Smooth muscle cell (in vitro differentiated cells): ENCODE measurements at regions not wholly inside any gene's neighbourhood (a gene's known extent, or its start where the extent isn't known, plus 50 kb on each side); places are given as distances from the start of the nearest gene placed in this dataset.

ENCODE experiments used
- DNase-seq: peaks from one replicate; lab custom pipeline; 2025; ENCODE audit not compliant: unreplicated experiment; lab: John Stamatoyannopoulos, UW
- H2AFZ ChIP-seq: fragments of 200-600 bp; sonication (generic); 2 replicates; pipeline ENCODE4 v1.6.0; 2016; ENCODE audit warnings: antibody characterized with exemption, low read depth, mild to moderate bottlenecking
- H3F3A ChIP-seq: fragments of 200-600 bp; sonication (generic); 2 replicates; pipeline ENCODE4 v1.6.0; 2017; ENCODE audit warnings: antibody characterized with exemption, low read depth
- H3K27ac ChIP-seq: fragments of 200-600 bp; sonication (generic); 2 replicates; pipeline ENCODE4 v1.5.1; 2016; ENCODE audit warnings: low read depth, mild to moderate bottlenecking
- H3K27me3 ChIP-seq: fragments of 200-600 bp; sonication (generic); 2 replicates; pipeline ENCODE4 v1.6.1; 2016; ENCODE audit warnings: low read depth, mild to moderate bottlenecking
- H3K36me3 ChIP-seq: fragments of 200-600 bp; sonication (generic); 2 replicates; pipeline ENCODE4 v1.5.1; 2016; ENCODE audit warnings: low read depth
- H3K4me1 ChIP-seq: fragments of 200-600 bp; sonication (generic); 2 replicates; pipeline ENCODE4 v1.5.1; 2016; ENCODE audit warnings: low read depth
- H3K4me2 ChIP-seq: fragments of 200-600 bp; sonication (generic); 2 replicates; pipeline ENCODE4 v1.6.0; 2016; ENCODE audit warnings: mild to moderate bottlenecking
- H3K4me3 ChIP-seq: fragments of 200-600 bp; sonication (generic); 2 replicates; pipeline ENCODE4 v1.5.1; 2016; ENCODE audit warnings: mild to moderate bottlenecking
- H3K79me2 ChIP-seq: fragments of 200-600 bp; sonication (generic); 2 replicates; pipeline ENCODE4 v1.6.0; 2016; ENCODE audit warnings: low read depth, mild to moderate bottlenecking
- H3K9ac ChIP-seq: fragments of 200-600 bp; sonication (generic); 2 replicates; pipeline ENCODE4 v1.6.0; 2016; ENCODE audit warnings: low read depth
- H3K9me3 ChIP-seq: fragments of 200-600 bp; sonication (generic); replicated peaks from 2 replicates; pipeline ENCODE4 v1.5.1; 2016; ENCODE audit warnings: low read depth
- H4K20me1 ChIP-seq: fragments of 200-600 bp; sonication (generic); 2 replicates; pipeline ENCODE4 v1.6.0; 2016; ENCODE audit warnings: low read depth
- CTCF ChIP-seq: fragments of 200-600 bp; sonication (generic); IDR thresholded peaks from 2 replicates; pipeline ENCODE4 v1.5.1; 2017; ENCODE audit warnings: borderline replicate concordance, mild to moderate bottlenecking, antibody characterized with exemption; ENCODE audit not compliant: insufficient read depth, poor library complexity, severe bottlenecking
- WGBS: methylation state at CpG from one replicate; pipeline ENCODE4 v1.1.7; 2016; ENCODE audit warnings: low lambda C conversion rate; 5-methylcytosine and 5-hydroxymethylcytosine counted together

GRCh38 chr2:145184741-145185651 lies 665.1 kb upstream of the ZEB2 start:
- no peak for TF ChIP-seq CTCF

GRCh38 chr2:145169285-145169684 lies 649.4 kb upstream of the ZEB2 start:
- Histone ChIP-seq H3K4me3 (no peak overlapping the region), H3K79me2 (no peaks in the 10 kb centered on the region), H3K27ac (no peak overlapping the region), H3K36me3 (no peaks in the 10 kb centered on the region), H3K4me2 (no peak overlapping the region), H2AFZ (no peak overlapping the region), H3K9ac (no peak overlapping the region), H4K20me1 (no peaks in the 10 kb centered on the region), H3K27me3 (no peaks in the 10 kb centered on the region), H3K4me1 (peaks cover 10% of the 10 kb centered on the region), H3F3A (no peaks in the 10 kb centered on the region), H3K9me3 (no peaks in the 10 kb centered on the region)
- TF ChIP-seq CTCF: no peak
- DNase-seq: no peak
- WGBS: 66% methylated on average over 2 of the region's 2 CpGs

More at GRCh38 chr2:145184741-145185651, 665.1 kb upstream of the ZEB2 start:
- Histone ChIP-seq H3K4me3 (no peak overlapping the region), H3K79me2 (no peaks in the 10 kb centered on the region), H3F3A (peaks cover 4% of the 10 kb centered on the region), H3K27me3 (no peaks in the 10 kb centered on the region), H3K4me1 (peaks cover 25% of the 10 kb centered on the region), H3K36me3 (no peaks in the 10 kb centered on the region), H4K20me1 (no peaks in the 10 kb centered on the region), H3K9me3 (no peaks in the 10 kb centered on the region), H2AFZ (peak overlapping the region; percentile 45), H3K4me2 (peak overlapping the region; percentile 67), H3K9ac (peak overlapping the region; percentile 15), H3K27ac (peak overlapping the region; percentile 90)
- DNase-seq: no peak
- WGBS: 28% methylated on average over 5 of the region's 5 CpGs

- no peaks in the 10 kb centered on the region for H3K36me3 ChIP-seq
- peaks cover 10% of the 10 kb centered on the region for H3K4me1 ChIP-seq
- H3K4me2 ChIP-seq: no peak overlapping the region
- H3K4me3 ChIP-seq: no peak overlapping the region
- no peaks in the 10 kb centered on the region for H3K79me2 ChIP-seq
- no peak for TF ChIP-seq CTCF
- H3K9me3 ChIP-seq: no peaks in the 10 kb centered on the region
- H3K9ac ChIP-seq: no peak overlapping the region
- H3F3A ChIP-seq: no peaks in the 10 kb centered on the region
- H2AFZ ChIP-seq: peak overlapping the region; percentile 32
- H3K27ac ChIP-seq: no peak overlapping the region
- H3K27me3 ChIP-seq: no peaks in the 10 kb centered on the region
- no peak for DNase-seq
- WGBS: 89% methylated on average over 5 of the region's 5 CpGs
- no peaks in the 10 kb centered on the region for H4K20me1 ChIP-seq
Observed at GRCh38 chr2:145168091-145168490, 648.2 kb upstream of the ZEB2 start.
